AG04450 (cell line): ENCODE measurements at regions not wholly inside any gene's neighbourhood (a gene's known extent, or its start where the extent isn't known, plus 50 kb on each side); places are given as distances from the start of the nearest gene placed in this dataset.

Experiments used
- CTCF ChIA-PET: fragments of 300-600, 350-600 bp; formaldehyde crosslinking; extraction: SDS; loops from one replicate; lab custom pipeline; 2022; ENCODE audit warnings: antibody characterized with exemption, inconsistent platforms; lab: Charles Lee
- POLR2A ChIA-PET: fragments of 350-600 bp; formaldehyde crosslinking; extraction: SDS; loops from one replicate; lab custom pipeline; 2021; ENCODE audit warnings: antibody characterized with exemption, inconsistent platforms; lab: Yijun Ruan, JAX
- DNase-seq: peaks from one replicate; pipeline ENCODE4 v3.0.0-alpha.2; 2011; ENCODE audit warnings: low read depth, low spot score
- H3K27ac ChIP-seq: one replicate; pipeline ENCODE4 v1.5.1; 2012; ENCODE audit warnings: low read depth, low read length, control low read depth
- H3K27me3 ChIP-seq: one replicate; pipeline ENCODE4 v1.6.0; 2012; ENCODE audit warnings: low read length; ENCODE audit not compliant: control insufficient read depth, insufficient read depth
- H3K4me3 ChIP-seq: 2 replicates; pipeline ENCODE4 v1.5.1; 2011; ENCODE audit warnings: mild to moderate bottlenecking, low read depth, low read length, control low read depth
- H3K9me3 ChIP-seq: 2 replicates; pipeline ENCODE4 v1.5.1; 2012; ENCODE audit warnings: low read length; ENCODE audit not compliant: control insufficient read depth, insufficient read depth
- CTCF ChIP-seq: IDR thresholded peaks from 2 replicates; pipeline ENCODE4 v1.5.1; 2011; ENCODE audit warnings: low read depth, low read length, control low read depth, inconsistent platforms

DNA sequence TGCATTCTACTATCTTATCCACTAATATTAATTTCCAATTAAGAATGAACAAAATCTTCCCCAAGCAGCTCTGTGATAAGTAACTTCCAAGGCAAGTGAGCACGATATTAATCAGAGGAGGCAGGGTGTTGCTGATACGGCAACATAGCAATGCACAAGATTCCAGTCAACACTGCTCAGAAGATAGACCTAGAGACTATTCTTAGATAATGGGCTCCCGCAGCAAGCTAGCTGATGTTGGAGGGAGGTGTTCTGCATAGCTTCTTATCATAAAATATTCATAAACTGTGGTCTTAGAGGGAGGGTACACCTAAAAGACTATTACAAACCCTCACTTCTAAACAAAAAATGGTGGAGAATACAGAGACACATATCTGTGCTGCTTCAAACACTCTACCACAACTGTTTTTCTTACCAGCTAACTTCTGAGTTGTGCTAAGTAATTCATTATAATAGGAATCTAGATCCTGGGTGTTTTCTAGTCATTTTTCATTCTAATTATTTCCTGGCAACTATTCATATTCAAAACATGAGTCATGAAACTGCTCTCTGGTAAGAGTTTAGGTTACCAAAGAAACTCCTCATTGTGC is 382.0 kb upstream of the SOX14 start:
- no peak for DNase-seq
- ChIA-PET POLR2A (no interaction called here), CTCF (no interaction called here)
- Histone ChIP-seq H3K27ac (no peak overlapping the region), H3K9me3 (peaks cover 8% of the 10 kb centered on the region; the same call in 1 of the 2 replicates), H3K4me3 (no peak overlapping the region), H3K27me3 (no peaks in the 10 kb centered on the region)
- no peak for TF ChIP-seq CTCF

- DNase-seq = no peak
- Histone ChIP-seq H3K27ac (no peak overlapping the region), H3K9me3 (no peaks in the 10 kb centered on the region), H3K4me3 (no peak overlapping the region), H3K27me3 (no peaks in the 10 kb centered on the region)
- ChIA-PET POLR2A (no interaction called here), CTCF (no interaction called here)
- no peak for TF ChIP-seq CTCF
These were observed 378.2 kb upstream of the SOX14 start for GRCh38 chr3:137385922-137386321.

- no peak overlapping the region for H3K27ac ChIP-seq
- POLR2A ChIA-PET = no interaction called here
- no peak for DNase-seq
- no peaks in the 10 kb centered on the region for H3K27me3 ChIP-seq
- H3K4me3 ChIP-seq = no peak overlapping the region
- H3K9me3 ChIP-seq = peaks cover 6% of the 10 kb centered on the region
- CTCF ChIA-PET = no interaction called here
- no peak for TF ChIP-seq CTCF
These were observed 354.5 kb upstream of the SOX14 start for GRCh38 chr3:137409584-137409983.

GRCh38 chr3:137410028-137410427 is 354.1 kb upstream of the SOX14 start:
- Histone ChIP-seq H3K9me3 (peaks cover 6% of the 10 kb centered on the region), H3K27me3 (no peaks in the 10 kb centered on the region), H3K4me3 (no peak overlapping the region), H3K27ac (no peak overlapping the region)
- POLR2A ChIA-PET = no interaction called here
- TF ChIP-seq CTCF = no peak
- CTCF ChIA-PET = no interaction called here
- no peak for DNase-seq

- DNase-seq = no peak
- Histone ChIP-seq H3K27me3 (no peaks in the 10 kb centered on the region), H3K27ac (no peak overlapping the region), H3K9me3 (peaks cover 15% of the 10 kb centered on the region), H3K4me3 (no peak overlapping the region)
- ChIA-PET CTCF (no interaction called here), POLR2A (no interaction called here)
- no peak for TF ChIP-seq CTCF
These were observed 343.7 kb upstream of the SOX14 start for GRCh38 chr3:137420198-137420995.
